GM21528 (cell line): ENCODE measurements at regions not wholly inside any gene's neighbourhood (a gene's known extent, or its start where the extent isn't known, plus 50 kb on each side); places are given as distances from the start of the nearest gene placed in this dataset.
"Not testable (repeated sequence)": the region's sequence is repeated elsewhere in the genome, so short reads cannot be mapped to it uniquely, and the experiment has no call there.

Experiments
- ATAC-seq: cut with Tn5 transposase; IDR thresholded peaks from one replicate; pipeline ENCODE4 v1.9.1; 2021; ENCODE audit warnings: mild to moderate bottlenecking, moderate library complexity; ENCODE audit not compliant: unreplicated experiment, low FRiP score

- not testable (repeated sequence) for ATAC-seq
Observed at GRCh38 chr21:7826174-7826573, 2695.2 kb upstream of the TPTE start.

- not testable (repeated sequence) for ATAC-seq
Observed at GRCh38 chr21:7828260-7828659, 2693.1 kb upstream of the TPTE start.

- not testable (repeated sequence) for ATAC-seq
Observed at GRCh38 chr21:7829411-7829810, 2692.0 kb upstream of the TPTE start.

GRCh38 chr21:7837315-7837714 lies 2684.1 kb upstream of the TPTE start:
- ATAC-seq, result not testable (repeated sequence)

- not testable (repeated sequence) for ATAC-seq
Observed at GRCh38 chr21:7853426-7853825, 2668.0 kb upstream of the TPTE start.

GRCh38 chr21:7853836-7854235 lies 2667.5 kb upstream of the TPTE start:
- not testable (repeated sequence) for ATAC-seq
